ENCODE measurements at regions not wholly inside any gene's neighbourhood (a gene's known extent, or its start where the extent isn't known, plus 50 kb on each side); places are given as distances from the start of the nearest gene placed in this dataset.

DNA sequence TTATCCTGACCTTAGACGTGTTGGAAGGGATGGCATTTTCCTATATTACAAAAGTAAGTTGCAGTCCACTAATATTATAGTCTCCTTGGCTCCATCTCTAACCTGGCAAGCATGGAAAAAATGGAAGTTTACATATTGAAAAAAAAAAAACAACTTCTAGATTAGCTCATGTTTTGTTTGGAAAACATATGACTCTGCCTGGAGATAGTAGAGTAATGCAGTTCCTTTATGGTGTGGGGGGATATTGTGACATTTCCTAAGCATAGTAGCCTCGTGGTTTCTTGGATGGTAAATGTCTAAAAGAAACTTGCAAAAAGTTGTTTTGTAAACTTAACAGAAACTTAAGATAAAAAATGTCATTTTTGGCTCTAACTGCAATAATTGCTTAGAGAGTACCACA, 244.4 kb upstream of the FBXL7 start:
- TF ChIP-seq, protein P1, sequence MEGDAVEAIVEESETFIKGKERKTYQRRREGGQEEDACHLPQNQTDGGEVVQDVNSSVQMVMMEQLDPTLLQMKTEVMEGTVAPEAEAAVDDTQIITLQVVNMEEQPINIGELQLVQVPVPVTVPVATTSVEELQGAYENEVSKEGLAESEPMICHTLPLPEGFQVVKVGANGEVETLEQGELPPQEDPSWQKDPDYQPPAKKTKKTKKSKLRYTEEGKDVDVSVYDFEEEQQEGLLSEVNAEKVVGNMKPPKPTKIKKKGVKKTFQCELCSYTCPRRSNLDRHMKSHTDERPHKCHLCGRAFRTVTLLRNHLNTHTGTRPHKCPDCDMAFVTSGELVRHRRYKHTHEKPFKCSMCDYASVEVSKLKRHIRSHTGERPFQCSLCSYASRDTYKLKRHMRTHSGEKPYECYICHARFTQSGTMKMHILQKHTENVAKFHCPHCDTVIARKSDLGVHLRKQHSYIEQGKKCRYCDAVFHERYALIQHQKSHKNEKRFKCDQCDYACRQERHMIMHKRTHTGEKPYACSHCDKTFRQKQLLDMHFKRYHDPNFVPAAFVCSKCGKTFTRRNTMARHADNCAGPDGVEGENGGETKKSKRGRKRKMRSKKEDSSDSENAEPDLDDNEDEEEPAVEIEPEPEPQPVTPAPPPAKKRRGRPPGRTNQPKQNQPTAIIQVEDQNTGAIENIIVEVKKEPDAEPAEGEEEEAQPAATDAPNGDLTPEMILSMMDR (IDR thresholded peaks at IDR 0.05) = no peak
- TF ChIP-seq POLR2AphosphoS5 (IDR thresholded peaks at IDR 0.05) (no peak), EP300 (IDR thresholded peaks at IDR 0.05) (no peak), POLR2A (IDR thresholded peaks at IDR 0.05) (no peak)

Data from upper lobe of left lung (tissue), 4 donors.